ENCODE measurements at regions not wholly inside any gene's neighbourhood (a gene's known extent, or its start where the extent isn't known, plus 50 kb on each side); places are given as distances from the start of the nearest gene placed in this dataset.
"Not testable (repeated sequence)": the region's sequence is repeated elsewhere in the genome, so short reads cannot be mapped to it uniquely, and the experiment has no call there.

DNA sequence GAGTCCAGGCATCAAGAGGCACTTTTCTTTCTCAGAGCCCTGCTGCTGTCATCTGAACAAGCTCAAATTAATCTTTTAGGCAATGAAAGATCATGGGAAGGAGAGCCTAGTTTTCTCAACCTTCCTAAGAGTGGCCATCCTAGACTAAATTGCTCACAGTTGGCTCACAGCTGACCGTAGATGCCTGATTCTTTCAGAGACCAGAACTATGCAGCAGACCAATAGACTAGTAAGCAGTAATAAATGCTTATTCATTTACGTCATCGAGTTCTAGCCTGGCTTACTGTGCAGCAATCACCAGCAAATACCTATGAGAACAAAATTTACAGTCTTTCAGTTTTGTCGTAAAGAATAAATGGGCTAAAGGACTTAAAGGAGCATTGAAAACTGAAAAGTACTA is 602.9 kb upstream of the GHITM start:
- DNase-seq, result no peak
- peaks cover 0 to 7% of the 10 kb centered on the region in 2 donors for H3K9me3 Mint-ChIP-seq
- ATAC-seq, result no peak
- H3K27ac Mint-ChIP-seq, result no peak overlapping the region
- H3K4me3 Mint-ChIP-seq, result no peak overlapping the region
- no peaks in the 10 kb centered on the region for H3K27me3 Mint-ChIP-seq
- H3K4me1 Mint-ChIP-seq, result no peaks in the 10 kb centered on the region

DNA sequence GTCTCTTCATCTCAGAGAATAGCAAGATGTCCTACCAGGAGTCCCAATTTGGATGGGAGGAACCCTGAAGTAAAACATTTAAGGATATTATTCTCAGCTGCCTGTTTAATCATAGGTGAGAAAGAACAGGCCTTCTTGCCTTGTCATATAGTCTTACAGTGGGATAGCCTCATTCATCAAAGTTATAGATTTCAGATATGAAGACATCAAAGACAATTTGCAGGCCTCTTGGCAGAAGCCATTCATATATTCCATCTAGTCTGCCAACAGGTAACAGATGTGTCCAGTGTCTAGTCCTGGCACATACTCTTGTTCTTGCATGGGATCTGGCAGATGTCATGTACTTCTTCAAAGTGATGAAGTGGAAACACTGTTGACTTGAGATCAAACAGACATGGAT is 601.3 kb upstream of the GHITM start:
- no peaks in the 10 kb centered on the region for H3K27me3 Mint-ChIP-seq
- no peaks in the 10 kb centered on the region for H3K4me1 Mint-ChIP-seq
- DNase-seq (no peak), ATAC-seq (no peak)
- no peak overlapping the region for H3K4me3 Mint-ChIP-seq
- H3K27ac Mint-ChIP-seq, result no peak overlapping the region
- H3K9me3 Mint-ChIP-seq, result peaks cover 0 to 7% of the 10 kb centered on the region in 2 donors

DNA sequence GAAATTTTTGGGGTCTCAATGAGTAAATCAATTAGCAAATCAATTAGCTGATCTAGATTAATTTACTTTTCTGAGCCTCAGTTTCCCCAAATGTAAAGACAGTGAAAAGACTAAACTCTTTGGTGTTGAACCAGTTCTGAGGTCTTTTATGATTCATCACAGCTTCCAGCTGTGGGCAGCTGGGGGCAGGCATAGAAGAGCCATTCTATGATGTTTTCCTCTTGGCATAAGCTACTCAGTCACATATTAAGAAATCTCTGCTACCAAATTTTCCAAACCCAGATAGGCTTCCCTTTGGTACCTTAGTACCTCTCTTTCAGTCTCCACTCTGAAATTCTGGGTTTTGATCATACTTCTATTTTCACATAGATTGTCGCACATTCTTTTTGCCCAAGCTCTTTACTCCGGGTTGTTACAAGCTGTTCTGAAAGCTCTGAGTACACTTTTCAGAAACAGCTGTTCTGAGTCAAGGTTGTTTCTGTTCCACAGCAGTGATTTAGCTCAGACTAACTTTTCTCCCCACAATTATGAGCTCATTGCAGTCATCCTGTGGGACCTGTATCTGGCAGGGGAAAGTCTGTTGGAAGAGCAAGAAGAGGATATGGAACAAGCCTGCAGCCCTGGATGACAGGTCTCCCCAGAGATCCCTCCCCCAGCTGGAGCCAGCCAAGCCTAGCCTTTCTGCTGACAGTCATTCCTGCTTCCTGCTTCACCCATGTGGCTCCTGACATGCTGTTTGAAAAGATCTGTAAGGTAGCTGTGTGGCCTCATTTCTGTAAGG is 599.6 kb upstream of the GHITM start:
- DNase-seq, result no peak
- peaks cover 6 to 7% of the 10 kb centered on the region in 2 donors for H3K9me3 Mint-ChIP-seq
- ATAC-seq, result no peak

DNA sequence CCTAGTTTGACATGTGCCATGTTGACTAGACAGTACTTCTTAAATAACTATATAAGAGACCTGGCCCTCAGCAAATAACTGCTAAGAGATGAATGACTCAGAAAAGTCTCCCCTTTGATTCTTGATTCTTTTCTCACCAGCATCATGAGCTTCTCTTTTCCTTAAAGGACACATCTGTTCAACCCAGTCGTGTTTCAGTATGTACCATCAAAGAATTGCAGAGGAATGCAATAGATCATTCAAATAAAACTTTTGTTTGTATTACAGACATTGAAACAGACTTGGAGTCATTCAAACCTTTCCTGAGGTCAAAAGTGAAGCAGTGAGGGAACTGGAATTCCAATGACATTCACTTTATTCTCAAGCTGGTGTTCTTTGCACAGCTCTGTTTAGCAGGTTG is 598.3 kb upstream of the GHITM start:
- H3K9me3 Mint-ChIP-seq, result peaks cover 6 to 7% of the 10 kb centered on the region in 2 donors
- H3K4me3 Mint-ChIP-seq, result no peak overlapping the region
- DNase-seq (no peak), ATAC-seq (no peak)
- H3K27ac Mint-ChIP-seq, result no peak overlapping the region
- H3K27me3 Mint-ChIP-seq, result no peaks in the 10 kb centered on the region
- no peaks in the 10 kb centered on the region for H3K4me1 Mint-ChIP-seq

More for the DNA sequence above, 599.6 kb upstream of the GHITM start:
- Mint-ChIP-seq H3K27me3 (no peaks in the 10 kb centered on the region), H3K27ac (no peak overlapping the region), H3K4me1 (no peaks in the 10 kb centered on the region), H3K4me3 (no peak overlapping the region)

DNA sequence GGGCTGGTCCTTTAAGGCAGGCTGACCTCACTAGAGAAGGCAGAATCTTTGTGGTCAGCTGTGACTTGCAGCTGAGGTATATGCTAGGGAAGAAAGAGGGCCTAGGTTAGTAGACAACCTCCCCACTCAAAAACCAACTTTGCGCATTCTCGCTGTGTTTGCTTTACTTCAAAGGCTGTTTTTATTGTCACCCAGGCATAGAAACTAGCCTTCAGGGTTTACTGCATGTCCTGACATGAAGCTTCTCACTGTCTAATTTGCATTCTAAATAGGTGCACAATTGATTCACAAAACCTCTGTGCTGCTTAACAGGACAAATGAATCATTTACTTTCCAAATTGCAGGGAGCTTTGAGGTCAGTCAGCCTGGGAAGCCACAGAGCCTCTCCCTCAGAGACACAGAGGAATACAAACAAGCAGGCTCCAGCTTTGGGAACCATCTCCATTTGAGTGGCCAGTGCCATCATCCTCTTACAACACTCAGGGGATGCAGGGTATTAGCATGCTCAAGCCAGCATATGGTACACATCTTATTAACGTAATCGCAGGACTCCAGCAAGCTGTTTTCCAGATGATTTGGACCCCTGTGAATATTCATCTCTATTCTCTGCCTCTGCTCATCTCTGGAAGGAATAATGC is 596.4 kb upstream of the GHITM start:
- DNase-seq, result no peak
- Mint-ChIP-seq H3K27me3 (no peaks in the 10 kb centered on the region), H3K9me3 (peaks cover 6 to 7% of the 10 kb centered on the region in 2 donors), H3K4me1 (no peaks in the 10 kb centered on the region), H3K27ac (no peak overlapping the region), H3K4me3 (no peak overlapping the region)
- no peak for ATAC-seq

DNA sequence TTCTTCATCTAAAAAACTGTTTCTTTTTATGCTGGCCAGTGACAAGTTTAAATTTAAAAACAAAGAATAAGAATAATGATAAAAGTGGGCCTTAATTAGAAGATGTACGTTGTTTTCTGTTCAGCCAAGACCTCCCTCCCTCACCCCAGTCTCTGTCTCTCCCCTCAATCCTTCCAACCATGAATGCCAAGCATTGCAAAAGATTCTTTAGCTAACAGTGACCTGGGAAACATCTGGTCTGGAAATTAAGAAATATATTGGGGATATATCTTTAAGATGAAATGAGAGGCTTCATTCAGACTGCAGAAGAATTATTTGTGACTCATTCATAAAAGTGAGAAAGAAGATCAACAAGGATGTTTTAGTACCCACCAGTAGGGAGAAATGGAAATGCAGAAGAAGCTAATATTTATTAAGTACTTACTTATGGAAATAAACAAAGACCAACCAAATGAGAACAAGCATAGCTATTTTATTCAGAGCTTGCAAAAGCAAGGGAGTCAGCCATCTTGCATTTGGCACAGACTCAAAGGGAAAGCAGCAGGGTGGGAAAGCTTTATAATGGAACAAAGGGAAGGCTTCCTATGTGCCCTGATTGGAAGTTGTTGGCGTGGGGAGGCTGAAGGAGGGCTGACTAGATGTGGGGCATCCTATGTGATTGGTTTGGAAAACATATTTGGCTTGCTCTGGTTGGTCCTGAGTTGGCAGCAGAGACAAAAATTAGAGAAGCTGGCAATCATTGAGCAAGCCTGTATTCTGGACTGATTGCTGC is 595.4 kb upstream of the GHITM start:
- no peak overlapping the region for H3K4me3 Mint-ChIP-seq
- ATAC-seq (no peak), DNase-seq (no peak)
- H3K4me1 Mint-ChIP-seq, result no peaks in the 10 kb centered on the region
- no peaks in the 10 kb centered on the region for H3K27me3 Mint-ChIP-seq
- no peak overlapping the region for H3K27ac Mint-ChIP-seq
- H3K9me3 Mint-ChIP-seq, result peaks cover 7 to 11% of the 10 kb centered on the region in 2 donors

DNA sequence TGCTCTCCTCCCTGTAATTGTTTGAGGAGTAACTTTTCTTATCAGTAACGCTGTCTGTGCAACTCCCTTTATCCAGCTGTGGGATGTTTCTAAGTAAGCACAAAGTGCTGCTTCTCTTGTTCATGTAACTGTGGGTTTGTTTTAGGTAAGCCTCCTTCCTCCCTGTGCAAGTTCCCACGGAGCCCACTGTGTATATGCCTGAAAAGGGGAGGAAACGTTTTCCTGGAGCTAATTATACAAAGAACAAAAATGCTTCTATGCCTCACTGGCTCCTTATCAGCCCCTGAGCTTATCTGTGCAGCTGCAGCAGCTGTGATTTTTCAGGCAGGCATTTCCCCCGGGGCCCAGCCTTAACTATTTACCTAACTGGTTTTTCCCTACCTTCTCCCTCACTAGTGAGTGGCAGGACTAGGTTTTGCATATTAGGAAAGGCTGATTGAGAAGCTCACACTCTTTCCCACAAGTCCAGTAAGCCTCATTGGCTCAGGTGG is 593.4 kb upstream of the GHITM start:
- DNase-seq (no peak), ATAC-seq (no peak)
- Mint-ChIP-seq H3K4me1 (no peaks in the 10 kb centered on the region), H3K4me3 (no peak overlapping the region), H3K27me3 (no peaks in the 10 kb centered on the region), H3K27ac (no peak overlapping the region), H3K9me3 (peaks cover 0 to 11% of the 10 kb centered on the region in 2 donors)

DNA sequence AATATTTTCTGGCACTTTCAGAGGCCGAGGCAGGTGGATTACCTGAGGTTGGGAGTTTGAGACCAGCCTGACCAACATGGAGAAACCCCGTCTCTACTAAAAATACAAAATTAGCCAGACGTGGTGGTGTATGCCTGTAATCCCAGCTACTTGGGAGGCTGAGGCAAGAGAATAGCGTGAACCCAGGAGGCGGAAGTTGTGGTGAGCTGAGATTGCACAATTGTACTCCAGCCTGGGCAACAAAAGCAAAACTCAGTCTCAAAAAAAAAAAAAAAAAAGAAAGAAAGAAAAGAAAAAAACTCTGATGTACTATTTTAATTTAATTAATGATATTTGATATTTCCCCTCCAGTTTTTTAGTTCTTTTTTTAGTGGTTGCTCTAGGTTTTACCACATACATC is 588.1 kb upstream of the GHITM start:
- not testable (repeated sequence) for H3K4me3 Mint-ChIP-seq, H3K4me1 Mint-ChIP-seq, H3K27ac Mint-ChIP-seq, DNase-seq, ATAC-seq, H3K27me3 Mint-ChIP-seq
- peaks cover 10 to 11% of the 10 kb centered on the region in 2 donors for H3K9me3 Mint-ChIP-seq

DNA sequence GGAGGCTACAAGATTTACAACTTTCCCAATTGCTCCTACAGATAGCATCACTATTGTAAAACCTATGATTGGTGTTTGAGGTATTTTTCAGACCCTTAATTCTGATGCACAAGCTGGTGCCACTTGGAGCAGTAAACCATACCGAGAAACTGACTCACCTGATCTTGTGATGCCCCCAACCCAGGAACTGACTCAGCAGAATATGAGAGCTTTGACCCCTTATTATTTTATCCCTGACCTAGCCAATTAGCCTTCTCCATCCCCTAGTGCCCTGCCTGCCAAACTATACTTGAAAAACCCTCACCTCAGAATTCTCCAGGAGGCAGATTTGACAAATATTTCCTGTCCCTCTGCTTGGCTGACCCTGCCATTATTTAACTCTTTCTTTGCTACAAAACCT is 585.9 kb upstream of the GHITM start:
- H3K4me3 Mint-ChIP-seq, result no peak overlapping the region
- no peaks in the 10 kb centered on the region for H3K27me3 Mint-ChIP-seq
- ATAC-seq (no peak), DNase-seq (no peak)
- H3K4me1 Mint-ChIP-seq, result no peaks in the 10 kb centered on the region
- H3K27ac Mint-ChIP-seq, result no peak overlapping the region
- peaks cover 9 to 11% of the 10 kb centered on the region in 2 donors for H3K9me3 Mint-ChIP-seq

DNA sequence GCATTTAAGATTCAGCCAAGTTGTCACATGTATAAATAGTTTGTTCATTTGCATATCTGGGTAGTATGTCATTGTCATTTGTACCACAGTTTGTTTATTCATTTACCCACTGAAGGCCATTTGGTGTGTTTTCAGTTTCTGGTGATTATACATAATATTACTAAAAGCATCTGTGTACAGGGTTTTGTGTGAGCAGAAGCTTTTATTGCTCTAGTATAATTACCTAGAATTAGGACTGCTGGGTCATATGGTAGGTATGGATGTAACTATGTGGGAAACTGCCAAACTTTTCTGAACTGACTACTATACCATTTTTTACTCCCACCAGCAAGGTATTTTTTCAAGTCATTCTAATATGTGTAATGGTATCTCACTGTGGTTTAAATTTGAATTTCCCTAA is 584.0 kb upstream of the GHITM start:
- Mint-ChIP-seq H3K4me1 (no peaks in the 10 kb centered on the region), H3K27me3 (no peaks in the 10 kb centered on the region), H3K27ac (no peak overlapping the region), H3K9me3 (peaks cover 5 to 11% of the 10 kb centered on the region in 2 donors), H3K4me3 (no peak overlapping the region)
- ATAC-seq (no peak), DNase-seq (no peak)

DNA sequence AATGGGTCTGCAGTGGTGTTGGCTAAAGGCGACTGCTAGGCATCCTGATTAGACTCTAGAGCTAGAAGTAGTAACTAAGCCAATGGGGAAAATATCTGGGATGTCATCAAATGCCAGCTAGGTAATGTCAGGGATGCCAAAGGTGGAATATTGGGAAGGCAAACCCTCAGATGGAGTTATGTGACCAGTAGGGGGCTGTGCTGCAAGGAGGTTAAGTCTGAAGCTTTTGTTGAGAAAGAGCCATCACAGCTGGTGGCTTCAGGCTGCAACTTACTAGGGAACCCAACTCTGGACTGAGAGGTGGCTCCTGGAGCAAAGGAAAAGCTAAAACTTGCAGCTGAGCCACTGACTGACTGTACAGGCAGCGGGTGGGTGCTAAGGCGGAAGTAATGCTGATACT is 576.9 kb upstream of the GHITM start:
- no peak for ATAC-seq
- Mint-ChIP-seq H3K27me3 (no peaks in the 10 kb centered on the region), H3K4me3 (no peak overlapping the region), H3K9me3 (peaks cover 18 to 21% of the 10 kb centered on the region in 2 donors), H3K27ac (no peak overlapping the region), H3K4me1 (no peaks in the 10 kb centered on the region)
- DNase-seq, result no peak

DNA sequence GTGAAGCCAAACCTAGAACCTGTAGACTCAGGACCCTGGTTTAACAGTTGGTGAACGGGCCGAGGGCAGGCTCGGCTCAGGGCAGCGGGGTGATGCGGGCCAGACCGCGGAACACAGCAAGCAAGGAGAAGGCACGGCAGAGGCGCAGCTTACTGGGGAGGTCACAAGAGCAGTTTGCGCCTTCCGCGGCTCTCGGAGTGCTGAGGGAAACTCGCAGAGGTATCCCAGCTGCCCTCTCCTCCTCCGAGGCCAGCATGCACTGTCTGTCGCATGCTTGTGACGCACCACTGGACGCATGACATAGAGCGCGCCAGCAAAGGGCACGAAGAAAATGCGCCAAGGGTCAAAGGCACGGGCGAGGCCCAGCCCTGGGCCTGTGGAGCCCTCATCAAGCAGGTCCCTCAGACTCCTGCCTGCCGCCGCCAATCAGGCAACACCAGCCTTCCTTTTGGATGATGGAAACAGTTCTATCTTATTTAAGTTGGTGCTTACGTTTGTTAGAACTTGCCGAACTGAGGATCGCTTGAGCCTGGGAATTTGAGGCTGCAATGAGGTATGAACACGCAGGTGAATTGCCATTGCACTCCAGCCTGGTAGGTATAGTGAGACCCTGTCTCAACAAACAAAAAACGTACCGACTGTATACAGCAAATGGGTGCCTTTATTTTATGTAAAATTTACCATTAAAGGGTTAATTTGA is 574.3 kb upstream of the GHITM start:
- DNase-seq, result no peak
- no peak for ATAC-seq
- Mint-ChIP-seq H3K27ac (no peak overlapping the region), H3K4me1 (no peaks in the 10 kb centered on the region), H3K9me3 (peaks cover 18 to 21% of the 10 kb centered on the region in 2 donors), H3K27me3 (no peaks in the 10 kb centered on the region), H3K4me3 (no peak overlapping the region)

DNA sequence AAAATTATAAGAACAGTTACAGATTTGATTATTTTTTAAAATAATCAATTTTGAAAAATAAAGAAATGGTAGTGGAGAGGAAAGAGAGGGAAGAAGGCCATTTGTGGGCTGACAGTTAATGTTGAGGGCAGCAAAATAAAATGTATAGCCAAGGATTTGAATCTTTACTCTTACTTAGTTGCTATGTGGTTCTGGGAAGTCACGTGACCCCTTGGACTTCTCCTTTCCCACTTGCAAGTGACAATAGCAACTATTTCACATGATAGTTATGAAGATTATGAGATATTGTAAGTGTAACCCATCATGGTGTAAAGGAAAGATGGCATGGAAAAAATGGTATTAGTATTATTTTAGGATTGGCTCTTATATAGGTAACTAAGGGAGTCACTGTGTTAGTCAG is 567.3 kb upstream of the GHITM start:
- DNase-seq (no peak), ATAC-seq (no peak)
- Mint-ChIP-seq H3K27me3 (no peaks in the 10 kb centered on the region), H3K9me3 (peaks cover 0 to under 1% of the 10 kb centered on the region in 2 donors), H3K4me3 (no peak overlapping the region), H3K27ac (no peak overlapping the region), H3K4me1 (no peaks in the 10 kb centered on the region)

DNA sequence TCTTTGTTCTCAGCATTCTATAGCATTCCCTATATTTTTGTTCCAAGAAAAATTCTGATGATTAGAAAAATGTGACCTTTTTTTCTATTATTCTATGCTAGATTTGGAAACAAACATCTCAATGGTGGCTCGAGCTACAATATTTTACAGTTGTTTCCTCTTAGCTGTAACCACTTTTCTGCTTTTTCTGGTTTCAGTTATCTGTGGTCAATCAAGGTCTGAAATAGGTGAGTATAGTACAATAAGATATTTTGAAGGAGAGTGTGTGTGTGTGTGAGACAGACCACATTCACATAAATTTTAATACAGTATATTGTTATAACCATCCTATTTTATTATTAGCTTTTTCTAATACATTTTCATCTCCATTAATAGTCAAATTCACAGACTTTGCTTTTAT is 564.5 kb upstream of the GHITM start:
- DNase-seq, result no peak
- Mint-ChIP-seq H3K4me3 (no peak overlapping the region), H3K27ac (no peak overlapping the region), H3K27me3 (no peaks in the 10 kb centered on the region), H3K4me1 (no peaks in the 10 kb centered on the region), H3K9me3 (peaks cover 5 to 14% of the 10 kb centered on the region in 2 donors)
- ATAC-seq, result no peak

DNA sequence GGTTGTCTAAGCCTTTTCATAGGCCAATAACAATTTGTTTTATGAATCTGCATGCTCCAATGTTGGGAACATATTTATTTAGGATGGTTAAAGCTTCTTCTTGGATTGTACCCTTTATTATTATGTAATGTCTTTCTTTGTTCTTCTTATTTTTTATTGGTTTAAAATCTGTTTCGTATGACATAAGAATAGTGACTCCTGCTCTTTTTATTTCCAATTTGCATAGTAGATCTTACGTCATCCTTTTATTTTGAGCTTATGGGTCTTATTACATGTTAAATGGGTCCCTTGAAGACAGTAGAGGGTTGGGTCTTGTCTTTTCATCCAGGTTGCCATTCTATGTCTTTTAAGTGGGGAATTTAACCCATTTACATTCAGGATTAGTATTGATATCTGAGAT is 561.9 kb upstream of the GHITM start:
- no peaks in the 10 kb centered on the region for H3K27me3 Mint-ChIP-seq
- H3K4me3 Mint-ChIP-seq, result no peak overlapping the region
- no peaks in the 10 kb centered on the region for H3K4me1 Mint-ChIP-seq
- H3K27ac Mint-ChIP-seq, result no peak overlapping the region
- ATAC-seq (no peak), DNase-seq (no peak)
- peaks cover 5 to 14% of the 10 kb centered on the region in 2 donors for H3K9me3 Mint-ChIP-seq
